ENCODE measurements at regions not wholly inside any gene's neighbourhood (a gene's known extent, or its start where the extent isn't known, plus 50 kb on each side); places are given as distances from the start of the nearest gene placed in this dataset.
"Not testable (repeated sequence)": the region's sequence is repeated elsewhere in the genome, so short reads cannot be mapped to it uniquely, and the experiment has no call there.

DNA sequence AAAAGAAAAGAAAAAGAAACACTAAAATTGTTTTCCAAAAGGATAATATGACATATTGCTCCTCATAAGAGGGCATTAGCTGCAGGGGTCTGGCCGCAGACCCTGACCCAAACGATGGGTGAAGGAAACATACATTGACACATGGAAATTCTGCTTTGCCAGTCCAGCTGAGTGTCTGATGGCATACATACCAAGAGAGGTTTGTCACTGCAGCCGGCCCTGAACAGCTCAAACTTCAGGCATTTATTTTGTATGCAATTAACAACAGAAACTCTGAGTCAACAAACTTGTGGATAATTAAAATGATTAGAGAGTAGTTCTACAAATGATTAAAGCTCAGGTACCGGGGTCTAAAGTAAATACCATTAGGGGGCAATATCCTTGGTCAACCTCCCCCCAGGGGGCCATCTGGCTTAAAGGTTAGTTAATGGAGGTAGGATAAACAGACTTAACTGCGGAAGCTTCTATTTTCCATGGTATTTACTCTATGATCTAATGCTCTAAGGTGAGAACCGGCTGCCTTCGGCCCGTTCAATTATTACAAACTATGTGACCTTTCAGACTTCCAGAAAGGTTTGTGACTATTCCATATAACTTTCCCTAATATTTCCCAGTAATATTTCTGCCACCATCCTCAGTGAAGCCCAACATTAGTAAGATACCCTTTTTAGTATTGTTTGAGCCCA, 1550.7 kb downstream of the CDY2B start:
- not testable (repeated sequence) for ATAC-seq, H3K27me3 Mint-ChIP-seq, H3K9me3 Mint-ChIP-seq, H3K27ac Mint-ChIP-seq, H3K4me3 Mint-ChIP-seq, H3K4me1 Mint-ChIP-seq, DNase-seq

Data from stimulated activated naive CD8-positive, alpha-beta T cell treated with anti-CD3 and anti-CD28 coated beads, Interleukin-15, amount 100 ng/mL, for 72 hours (primary cell).